SK-N-SH treated with all-trans-retinoic acid at 6 μM for 48 hours (cell line): ENCODE measurements at regions not wholly inside any gene's neighbourhood (a gene's known extent, or its start where the extent isn't known, plus 50 kb on each side); places are given as distances from the start of the nearest gene placed in this dataset.
"Not testable (repeated sequence)": the region's sequence is repeated elsewhere in the genome, so short reads cannot be mapped to it uniquely, and the experiment has no call there.

Experiments used
- ATAC-seq: fragments of 200-7000 bp; cut with Tn5 transposase; 3 replicates; pipeline ENCODE4 v1.9.1; 2020; ENCODE audit warnings: mild to moderate bottlenecking, moderate library complexity
- ARNTL ChIP-seq: fragments of 450-650 bp; formaldehyde crosslinking; IDR thresholded peaks from 2 replicates; pipeline ENCODE4 v1.5.0; 2020; ENCODE audit warnings: low read depth, mild to moderate bottlenecking, moderate library complexity, borderline replicate concordance
- CREB5 ChIP-seq: fragments of 250-450 bp; sonication (Bioruptor Pico); IDR thresholded peaks from 2 replicates; pipeline ENCODE4 v1.5.1; 2020; ENCODE audit warnings: low read depth, mild to moderate bottlenecking, moderate library complexity
- CSDC2 ChIP-seq: fragments of 250-450 bp; sonication (Bioruptor Pico); IDR thresholded peaks from 2 replicates; pipeline ENCODE4 v1.5.0; 2020; ENCODE audit warnings: mild to moderate bottlenecking, moderate library complexity
- CSRNP3 ChIP-seq: fragments of 250-450 bp; sonication (Bioruptor Pico); IDR thresholded peaks from 2 replicates; pipeline ENCODE4 v1.5.1; 2021; ENCODE audit warnings: mild to moderate bottlenecking, moderate library complexity
- ESRRG ChIP-seq: fragments of 250-450 bp; sonication (Bioruptor Pico); IDR thresholded peaks from 2 replicates; pipeline ENCODE4 v1.6.1; 2021; ENCODE audit warnings: mild to moderate bottlenecking
- GLIS3 ChIP-seq: fragments of 250-450 bp; sonication (Bioruptor Pico); IDR thresholded peaks from 2 replicates; pipeline ENCODE4 v1.5.0; 2020; ENCODE audit warnings: mild to moderate bottlenecking, moderate library complexity
- ISL1 ChIP-seq: fragments of 250-450 bp; sonication (Bioruptor Pico); IDR thresholded peaks from 2 replicates; pipeline ENCODE4 v2.1.2; 2022; ENCODE audit warnings: mild to moderate bottlenecking, moderate library complexity
- OSR1 ChIP-seq: fragments of 250-450 bp; sonication (Bioruptor Pico); IDR thresholded peaks from 2 replicates; pipeline ENCODE4 v1.8.0; 2022; ENCODE audit warnings: moderate library complexity, mild to moderate bottlenecking, inconsistent platforms
- PATZ1 ChIP-seq: fragments of 250-450 bp; sonication (Bioruptor Pico); IDR thresholded peaks from 2 replicates; pipeline ENCODE4 v1.8.0; 2020; ENCODE audit warnings: mild to moderate bottlenecking, moderate library complexity, borderline replicate concordance
- POU6F1 ChIP-seq: fragments of 250-450 bp; sonication (Bioruptor Pico); IDR thresholded peaks from 2 replicates; pipeline ENCODE4 v1.8.0; 2021; ENCODE audit warnings: low read depth, mild to moderate bottlenecking, moderate library complexity, borderline replicate concordance
- PPARA ChIP-seq: fragments of 250-450 bp; sonication (Bioruptor Pico); IDR thresholded peaks from 2 replicates; pipeline ENCODE4 v1.5.0; 2020; ENCODE audit warnings: mild to moderate bottlenecking, borderline replicate concordance
- RARB ChIP-seq: fragments of 250-450 bp; sonication (Bioruptor Pico); IDR thresholded peaks from 2 replicates; pipeline ENCODE4 v1.8.0; 2021; ENCODE audit warnings: mild to moderate bottlenecking, moderate library complexity
- SNAI2 ChIP-seq: fragments of 250-450 bp; sonication (Bioruptor Pico); IDR thresholded peaks from 2 replicates; pipeline ENCODE4 v1.5.0; 2020; ENCODE audit warnings: mild to moderate bottlenecking, moderate library complexity
- TCF4 ChIP-seq: fragments of 250-450 bp; sonication (Bioruptor Pico); IDR thresholded peaks from 2 replicates; pipeline ENCODE4 v1.8.0; 2021; ENCODE audit warnings: mild to moderate bottlenecking, moderate library complexity, borderline replicate concordance
- TOX ChIP-seq: fragments of 250-450 bp; sonication (Bioruptor Pico); IDR thresholded peaks from 2 replicates; pipeline ENCODE4 v1.8.0; 2021; ENCODE audit warnings: mild to moderate bottlenecking, moderate library complexity, borderline replicate concordance
- TSHZ2 ChIP-seq: fragments of 250-450 bp; sonication (Bioruptor Pico); IDR thresholded peaks from 2 replicates; pipeline ENCODE4 v1.5.0; 2020; ENCODE audit warnings: mild to moderate bottlenecking, moderate library complexity
- ZC3H10 ChIP-seq: fragments of 250-450 bp; sonication (Bioruptor Pico); IDR thresholded peaks from 2 replicates; pipeline ENCODE4 v1.5.1; 2021; ENCODE audit warnings: mild to moderate bottlenecking, moderate library complexity
- ZFP3 ChIP-seq: fragments of 250-450 bp; sonication (Bioruptor Pico); IDR thresholded peaks from 2 replicates; pipeline ENCODE4 v1.5.0; 2020; ENCODE audit warnings: mild to moderate bottlenecking, moderate library complexity
- ZFP30 ChIP-seq: fragments of 450-650 bp; formaldehyde crosslinking; IDR thresholded peaks from 2 replicates; pipeline ENCODE4 v1.5.0; 2022; ENCODE audit warnings: mild to moderate bottlenecking, moderate library complexity
- ZNF565 ChIP-seq: fragments of 450-650 bp; formaldehyde crosslinking; conservative IDR thresholded peaks from 2 replicates; pipeline ENCODE4 v1.5.0; 2020; ENCODE audit warnings: low read depth, mild to moderate bottlenecking, moderate library complexity
- ZNF70 ChIP-seq: fragments of 450-650 bp; formaldehyde crosslinking; IDR thresholded peaks from 2 replicates; pipeline ENCODE4 v1.5.0; 2020; ENCODE audit warnings: mild to moderate bottlenecking, moderate library complexity
- ZNF8 ChIP-seq: fragments of 450-650 bp; formaldehyde crosslinking; IDR thresholded peaks from 2 replicates; pipeline ENCODE4 v1.5.0; 2020; ENCODE audit warnings: mild to moderate bottlenecking, moderate library complexity

GRCh38 chr10:125236091-125236490 is 75.7 kb upstream of the CTBP2 start:
- ATAC-seq = no peak
- TF ChIP-seq ISL1 (CRISPR knock-in tag) (no peak), RARB (CRISPR knock-in tag) (no peak), SNAI2 (CRISPR knock-in tag) (no peak), OSR1 (CRISPR knock-in tag) (no peak), GLIS3 (CRISPR knock-in tag) (no peak), TOX (CRISPR knock-in tag) (no peak), TSHZ2 (CRISPR knock-in tag) (no peak), ESRRG (CRISPR knock-in tag) (no peak), CSDC2 (CRISPR knock-in tag) (no peak), ZNF70 (CRISPR knock-in tag) (no peak), ZFP3 (CRISPR knock-in tag) (no peak), ARNTL (CRISPR knock-in tag) (no peak), TCF4 (CRISPR knock-in tag) (no peak), POU6F1 (CRISPR knock-in tag) (no peak), ZFP30 (CRISPR knock-in tag) (no peak), PPARA (CRISPR knock-in tag) (no peak), ZC3H10 (CRISPR knock-in tag) (no peak)

GRCh38 chr10:125235093-125236069 is 75.0 kb upstream of the CTBP2 start:
- TF ChIP-seq GLIS3 (CRISPR knock-in tag) (no peak), TOX (CRISPR knock-in tag) (no peak), OSR1 (CRISPR knock-in tag) (no peak), ESRRG (CRISPR knock-in tag) (no peak), ARNTL (CRISPR knock-in tag) (no peak), PATZ1 (no peak), POU6F1 (CRISPR knock-in tag) (no peak), CREB5 (CRISPR knock-in tag) (no peak), ZNF8 (CRISPR knock-in tag) (no peak), ZNF565 (CRISPR knock-in tag) (no peak), SNAI2 (CRISPR knock-in tag) (no peak), CSRNP3 (CRISPR knock-in tag) (no peak), RARB (CRISPR knock-in tag) (no peak), ISL1 (CRISPR knock-in tag) (no peak)
- ATAC-seq = no peak

- ATAC-seq = not testable (repeated sequence)
These were observed 74.2 kb upstream of the CTBP2 start for GRCh38 chr10:125234576-125234975.
